ENCODE measurements at regions not wholly inside any gene's neighbourhood (a gene's known extent, or its start where the extent isn't known, plus 50 kb on each side); places are given as distances from the start of the nearest gene placed in this dataset.

GRCh38 chr15:31852933-31853799 lies 177.1 kb upstream of the CHRNA7 start:
- H2AFZ ChIP-seq (ENCODE audit: low read depth, low read length), result no peak overlapping the region
- DNase-seq (ENCODE audit: low read depth, low spot score), result no peak
- no peaks in the 10 kb centered on the region for H4K20me1 ChIP-seq (replicated peaks; ENCODE audit: control insufficient read depth, extremely low read depth, insufficient read depth, low read length)
- no peaks in the 10 kb centered on the region for H3K9me1 ChIP-seq (replicated peaks; ENCODE audit: control insufficient read depth, extremely low read depth, insufficient read depth, low read length)
- H3K4me1 ChIP-seq (ENCODE audit: control insufficient read depth, extremely low read depth, insufficient read depth, low read length), result no peaks in the 10 kb centered on the region
- no peaks in the 10 kb centered on the region for H3K27me3 ChIP-seq (ENCODE audit: control insufficient read depth in 2 of 2, insufficient read depth in 2 of 2, low read length in 2 of 2)
- no peak for FAIRE-seq
- CTCF ChIA-PET, result interaction anchor here (2.1 kb wide), 1 partner anchor 15 kb away, joined by 5 read pairs; no protein-coding TSS in a partner anchor
- no peak overlapping the region for H3K9ac ChIP-seq (replicated peaks; ENCODE audit: extremely low read depth, insufficient read depth, low read length)
- H3K4me2 ChIP-seq (ENCODE audit: insufficient read depth, low read length), result no peak overlapping the region
- dilution Hi-C loops (cut with MboI; ENCODE audit: extremely low pct_ligation_motif_present, low sequenced_read_pairs), result no loop called here
- intact Hi-C loops (cut with micrococcal nuclease), result no loop called here
- POLR2A ChIA-PET, result no interaction called here
- no TSS peak for BruUV-seq (replicated peaks)
- H3K4me3 ChIP-seq (replicated peaks in 1 of 3; ENCODE audit: insufficient read depth in 1 of 3, low read depth in 1 of 3, low read length in 3 of 3), result no peak overlapping the region
- no peaks in the 10 kb centered on the region for H3K9me3 ChIP-seq (replicated peaks; ENCODE audit: control insufficient read depth, insufficient read depth, low read length)
- H3K79me2 ChIP-seq (ENCODE audit: control insufficient read depth, insufficient read depth, low read length), result no peaks in the 10 kb centered on the region
- H3K36me3 ChIP-seq (ENCODE audit: control insufficient read depth in 2 of 2, extremely low read depth in 1 of 2, insufficient read depth in 2 of 2, low read length in 2 of 2), result no peaks in the 10 kb centered on the region
- no peak for TF ChIP-seq FOS (IDR thresholded peaks at IDR 0.05; ENCODE audit: borderline replicate concordance, insufficient read depth, low read length)
- TF ChIP-seq MYC (IDR thresholded peaks at IDR 0.05; ENCODE audit: low read depth, low read length), result no peak
- no peak for TF ChIP-seq JUN (IDR thresholded peaks at IDR 0.05; ENCODE audit: borderline replicate concordance, insufficient read depth, insufficient read length, low read depth)
- no peak for TF ChIP-seq POLR2A (IDR thresholded peaks at IDR 0.05; ENCODE audit: low read depth, low read length)
- no peak for TF ChIP-seq GATA2 (IDR thresholded peaks at IDR 0.05; ENCODE audit: insufficient read depth, insufficient read length, low read depth, low read length)
- TF ChIP-seq, protein P1, sequence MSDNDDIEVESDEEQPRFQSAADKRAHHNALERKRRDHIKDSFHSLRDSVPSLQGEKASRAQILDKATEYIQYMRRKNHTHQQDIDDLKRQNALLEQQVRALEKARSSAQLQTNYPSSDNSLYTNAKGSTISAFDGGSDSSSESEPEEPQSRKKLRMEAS (IDR thresholded peaks at IDR 0.05; ENCODE audit: insufficient read depth, insufficient read length), result no peak
- TF ChIP-seq, protein P2, sequence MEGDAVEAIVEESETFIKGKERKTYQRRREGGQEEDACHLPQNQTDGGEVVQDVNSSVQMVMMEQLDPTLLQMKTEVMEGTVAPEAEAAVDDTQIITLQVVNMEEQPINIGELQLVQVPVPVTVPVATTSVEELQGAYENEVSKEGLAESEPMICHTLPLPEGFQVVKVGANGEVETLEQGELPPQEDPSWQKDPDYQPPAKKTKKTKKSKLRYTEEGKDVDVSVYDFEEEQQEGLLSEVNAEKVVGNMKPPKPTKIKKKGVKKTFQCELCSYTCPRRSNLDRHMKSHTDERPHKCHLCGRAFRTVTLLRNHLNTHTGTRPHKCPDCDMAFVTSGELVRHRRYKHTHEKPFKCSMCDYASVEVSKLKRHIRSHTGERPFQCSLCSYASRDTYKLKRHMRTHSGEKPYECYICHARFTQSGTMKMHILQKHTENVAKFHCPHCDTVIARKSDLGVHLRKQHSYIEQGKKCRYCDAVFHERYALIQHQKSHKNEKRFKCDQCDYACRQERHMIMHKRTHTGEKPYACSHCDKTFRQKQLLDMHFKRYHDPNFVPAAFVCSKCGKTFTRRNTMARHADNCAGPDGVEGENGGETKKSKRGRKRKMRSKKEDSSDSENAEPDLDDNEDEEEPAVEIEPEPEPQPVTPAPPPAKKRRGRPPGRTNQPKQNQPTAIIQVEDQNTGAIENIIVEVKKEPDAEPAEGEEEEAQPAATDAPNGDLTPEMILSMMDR (IDR thresholded peaks at IDR 0.05; ENCODE audit: extremely low read depth in 1 of 2, insufficient read depth in 1 of 2, low read depth in 1 of 2, low read length in 2 of 2), result no peak
- TF ChIP-seq EZH2 (IDR thresholded peaks at IDR 0.05; ENCODE audit: borderline replicate concordance, low read depth, low read length, severe bottlenecking), result no peak
- TF ChIP-seq POLR2AphosphoS5 (IDR thresholded peaks at IDR 0.05; ENCODE audit: insufficient read depth, low read depth, low read length), result no peak
- H3K27ac ChIP-seq (ENCODE audit: insufficient read depth, low read depth, low read length), result no peak overlapping the region

Data from endothelial cell of umbilical vein (primary cell).